Activated naive CD8-positive, alpha-beta T cell treated with anti-CD3 and anti-CD28 coated beads, Interleukin-2, amount 10 ng/mL, durations not matched to agents 7 days and 5 days (primary cell): ENCODE measurements at regions not wholly inside any gene's neighbourhood (a gene's known extent, or its start where the extent isn't known, plus 50 kb on each side); places are given as distances from the start of the nearest gene placed in this dataset.

ENCODE experiments used
- ATAC-seq: fragments of 150-1000 bp; cut with Tn5 transposase; one replicate; pipeline ENCODE4 v1.10.0; 2021; ENCODE audit warnings: low read depth, moderate library complexity
- POLR2A ChIA-PET: fragments of 350-600 bp; sonication (Branson Sonifier 250); formaldehyde crosslinking; loops from one replicate; lab custom pipeline; 2021; ENCODE audit warnings: antibody characterized with exemption; lab: Charles Lee
- DNase-seq: peaks from one replicate; pipeline ENCODE4 v3.0.0; 2021
- H3K27ac Mint-ChIP-seq: one replicate; pipeline ENCODE4 v1.8.0; 2022; ENCODE audit warnings: mild to moderate bottlenecking, mixed read lengths
- H3K27me3 Mint-ChIP-seq: one replicate; pipeline ENCODE4 v1.8.0; 2022; ENCODE audit warnings: mild to moderate bottlenecking, moderate library complexity, mixed read lengths
- H3K36me3 Mint-ChIP-seq: one replicate; pipeline ENCODE4 v1.8.0; 2021; ENCODE audit warnings: mild to moderate bottlenecking, mixed read lengths
- H3K4me1 Mint-ChIP-seq: one replicate; pipeline ENCODE4 v1.8.0; 2021; ENCODE audit warnings: mixed read lengths
- H3K4me3 Mint-ChIP-seq: one replicate; pipeline ENCODE4 v1.8.0; 2022; ENCODE audit warnings: mild to moderate bottlenecking, moderate library complexity, mixed read lengths
- H3K9me3 Mint-ChIP-seq: one replicate; pipeline ENCODE4 v1.8.0; 2021; ENCODE audit warnings: mixed read lengths

- Mint-ChIP-seq H3K9me3 (no peaks in the 10 kb centered on the region), H3K27ac (no peak overlapping the region), H3K4me3 (no peak overlapping the region), H3K36me3 (no peaks in the 10 kb centered on the region), H3K27me3 (peaks cover 32% of the 10 kb centered on the region), H3K4me1 (no peaks in the 10 kb centered on the region)
- POLR2A ChIA-PET, result no interaction called here
- ATAC-seq (no peak), DNase-seq (no peak)
These were observed 206.9 kb upstream of the SIX2 start for GRCh38 chr2:45216118-45216517.

GRCh38 chr2:45214550-45214949, 205.3 kb upstream of the SIX2 start:
- Mint-ChIP-seq H3K27me3 (peaks cover 34% of the 10 kb centered on the region), H3K9me3 (no peaks in the 10 kb centered on the region), H3K27ac (no peak overlapping the region), H3K4me3 (no peak overlapping the region), H3K36me3 (no peaks in the 10 kb centered on the region), H3K4me1 (no peaks in the 10 kb centered on the region)
- DNase-seq (no peak), ATAC-seq (no peak)
- POLR2A ChIA-PET, result no interaction called here

- Mint-ChIP-seq H3K4me1 (no peaks in the 10 kb centered on the region), H3K27ac (no peak overlapping the region), H3K9me3 (no peaks in the 10 kb centered on the region), H3K36me3 (no peaks in the 10 kb centered on the region), H3K27me3 (peaks cover 35% of the 10 kb centered on the region), H3K4me3 (no peak overlapping the region)
- POLR2A ChIA-PET, result no interaction called here
- no peak for DNase-seq
- no peak for ATAC-seq
These were observed 203.8 kb upstream of the SIX2 start for GRCh38 chr2:45212953-45213635.

GRCh38 chr2:45211636-45212035, 202.4 kb upstream of the SIX2 start:
- Mint-ChIP-seq H3K27me3 (peaks cover 25% of the 10 kb centered on the region), H3K36me3 (no peaks in the 10 kb centered on the region), H3K4me1 (no peaks in the 10 kb centered on the region), H3K4me3 (no peak overlapping the region), H3K27ac (no peak overlapping the region), H3K9me3 (no peaks in the 10 kb centered on the region)
- ATAC-seq, result no peak
- POLR2A ChIA-PET, result no interaction called here
- DNase-seq, result no peak

GRCh38 chr2:45210462-45211195, 201.4 kb upstream of the SIX2 start:
- no peak for ATAC-seq
- Mint-ChIP-seq H3K36me3 (no peaks in the 10 kb centered on the region), H3K9me3 (no peaks in the 10 kb centered on the region), H3K4me1 (no peaks in the 10 kb centered on the region), H3K4me3 (no peak overlapping the region), H3K27ac (no peak overlapping the region), H3K27me3 (peaks cover 18% of the 10 kb centered on the region)
- POLR2A ChIA-PET, result no interaction called here
- DNase-seq, result no peak

- Mint-ChIP-seq H3K27ac (no peak overlapping the region), H3K4me3 (no peak overlapping the region), H3K9me3 (no peaks in the 10 kb centered on the region), H3K27me3 (peaks cover 16% of the 10 kb centered on the region), H3K4me1 (no peaks in the 10 kb centered on the region), H3K36me3 (no peaks in the 10 kb centered on the region)
- ATAC-seq (no peak), DNase-seq (no peak)
- POLR2A ChIA-PET, result no interaction called here
These were observed 200.6 kb upstream of the SIX2 start for GRCh38 chr2:45209875-45210274.

- no peaks in the 10 kb centered on the region for H3K4me1 Mint-ChIP-seq
- DNase-seq (no peak), ATAC-seq (no peak)
- no peak overlapping the region for H3K4me3 Mint-ChIP-seq
- no peaks in the 10 kb centered on the region for H3K9me3 Mint-ChIP-seq
- H3K27ac Mint-ChIP-seq, result no peak overlapping the region
- no peaks in the 10 kb centered on the region for H3K36me3 Mint-ChIP-seq
- POLR2A ChIA-PET, result no interaction called here
- peaks cover 16% of the 10 kb centered on the region for H3K27me3 Mint-ChIP-seq
These were observed 200.1 kb upstream of the SIX2 start for GRCh38 chr2:45209302-45209701.

GRCh38 chr2:45207101-45207500, 197.8 kb upstream of the SIX2 start:
- POLR2A ChIA-PET, result no interaction called here
- no peak overlapping the region for H3K27ac Mint-ChIP-seq
- H3K36me3 Mint-ChIP-seq, result no peaks in the 10 kb centered on the region
- no peak overlapping the region for H3K4me3 Mint-ChIP-seq
- H3K27me3 Mint-ChIP-seq, result peaks cover 23% of the 10 kb centered on the region
- no peak for ATAC-seq
- DNase-seq, result no peak
- peaks cover 5% of the 10 kb centered on the region for H3K4me1 Mint-ChIP-seq
- peaks cover 2% of the 10 kb centered on the region for H3K9me3 Mint-ChIP-seq

GRCh38 chr2:45205985-45206384, 196.7 kb upstream of the SIX2 start:
- peaks cover 2% of the 10 kb centered on the region for H3K9me3 Mint-ChIP-seq
- no peak overlapping the region for H3K27ac Mint-ChIP-seq
- H3K4me1 Mint-ChIP-seq, result peaks cover 5% of the 10 kb centered on the region
- ATAC-seq (no peak), DNase-seq (no peak)
- H3K4me3 Mint-ChIP-seq, result no peak overlapping the region
- POLR2A ChIA-PET, result no interaction called here
- H3K27me3 Mint-ChIP-seq, result peaks cover 22% of the 10 kb centered on the region
- H3K36me3 Mint-ChIP-seq, result no peaks in the 10 kb centered on the region

GRCh38 chr2:45205480-45205879, 196.2 kb upstream of the SIX2 start:
- Mint-ChIP-seq H3K4me3 (no peak overlapping the region), H3K27me3 (peaks cover 22% of the 10 kb centered on the region), H3K4me1 (peaks cover 5% of the 10 kb centered on the region), H3K36me3 (no peaks in the 10 kb centered on the region), H3K27ac (no peak overlapping the region), H3K9me3 (peaks cover 2% of the 10 kb centered on the region)
- POLR2A ChIA-PET, result no interaction called here
- DNase-seq (no peak), ATAC-seq (no peak)

- H3K4me1 Mint-ChIP-seq, result peaks cover 5% of the 10 kb centered on the region
- POLR2A ChIA-PET, result no interaction called here
- no peak for ATAC-seq
- H3K27ac Mint-ChIP-seq, result no peak overlapping the region
- no peak overlapping the region for H3K4me3 Mint-ChIP-seq
- DNase-seq, result no peak
- H3K36me3 Mint-ChIP-seq, result no peaks in the 10 kb centered on the region
- H3K9me3 Mint-ChIP-seq, result peaks cover 2% of the 10 kb centered on the region
- peaks cover 17% of the 10 kb centered on the region for H3K27me3 Mint-ChIP-seq
These were observed 194.1 kb upstream of the SIX2 start for GRCh38 chr2:45203400-45203799.

- H3K4me1 Mint-ChIP-seq, result peaks cover 5% of the 10 kb centered on the region
- H3K27me3 Mint-ChIP-seq, result peaks cover 30% of the 10 kb centered on the region
- H3K36me3 Mint-ChIP-seq, result no peaks in the 10 kb centered on the region
- no peak overlapping the region for H3K4me3 Mint-ChIP-seq
- POLR2A ChIA-PET, result no interaction called here
- ATAC-seq, result no peak
- no peak for DNase-seq
- H3K9me3 Mint-ChIP-seq, result peaks cover 2% of the 10 kb centered on the region
- no peak overlapping the region for H3K27ac Mint-ChIP-seq
These were observed 190.7 kb upstream of the SIX2 start for GRCh38 chr2:45199973-45200372.

- H3K4me3 Mint-ChIP-seq, result no peak overlapping the region
These were observed 186.7 kb upstream of the SIX2 start for GRCh38 chr2:45195916-45196315.

GRCh38 chr2:45194596-45194995, 185.3 kb upstream of the SIX2 start:
- H3K4me3 Mint-ChIP-seq, result no peak overlapping the region
- POLR2A ChIA-PET, result no interaction called here

More at GRCh38 chr2:45195916-45196315, 186.7 kb upstream of the SIX2 start:
- Mint-ChIP-seq H3K9me3 (no peaks in the 10 kb centered on the region), H3K36me3 (no peaks in the 10 kb centered on the region), H3K27ac (no peak overlapping the region), H3K4me1 (no peaks in the 10 kb centered on the region), H3K27me3 (peaks cover 23% of the 10 kb centered on the region)
- DNase-seq, result no peak
- no peak for ATAC-seq
- POLR2A ChIA-PET, result no interaction called here

More at GRCh38 chr2:45194596-45194995, 185.3 kb upstream of the SIX2 start:
- Mint-ChIP-seq H3K27me3 (peaks cover 24% of the 10 kb centered on the region), H3K27ac (no peak overlapping the region), H3K9me3 (no peaks in the 10 kb centered on the region), H3K36me3 (no peaks in the 10 kb centered on the region), H3K4me1 (no peaks in the 10 kb centered on the region)
- ATAC-seq, result no peak
- DNase-seq, result no peak
